Body of pancreas (tissue), 4 donors: ENCODE measurements at regions not wholly inside any gene's neighbourhood (a gene's known extent, or its start where the extent isn't known, plus 50 kb on each side); places are given as distances from the start of the nearest gene placed in this dataset.

Experiments
- CTCF ChIP-seq, 7 experiments: fragments of 450-650 bp in 4 of 7; fragments of 200-600 bp in 3 of 7; sonication (generic) in 3 of 7; IDR thresholded peaks; one replicate each; pipeline ENCODE4 v1.5.1; 2016 to 2019; ENCODE audit warnings: antibody characterized with exemption in 7 of 7
- POLR2A ChIP-seq, 3 donors: fragments of 450-650 bp; IDR thresholded peaks; one replicate each; pipeline ENCODE4 v1.6.1; 2016; ENCODE audit warnings: antibody characterized with exemption in 3 of 3, mild to moderate bottlenecking in 2 of 3

DNA sequence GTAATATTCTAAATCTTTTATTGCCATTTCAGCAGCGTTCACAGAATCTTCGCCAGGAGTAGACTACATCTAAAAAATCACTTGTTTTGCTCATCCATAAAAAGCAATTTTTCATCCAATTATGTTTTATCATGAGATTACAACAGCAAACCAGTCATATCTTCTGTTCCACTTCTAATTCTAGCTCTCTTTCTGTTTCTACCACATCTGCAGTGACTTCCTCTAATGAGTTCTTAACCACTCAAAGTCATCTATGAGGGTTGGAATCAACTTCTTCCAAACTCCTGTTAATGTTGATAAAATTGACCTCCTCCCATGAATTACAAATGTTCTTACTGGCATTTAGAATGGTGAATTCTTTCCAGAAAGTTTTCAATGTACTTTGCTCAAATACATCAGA, 174.4 kb upstream of the BRWD3 start:
- TF ChIP-seq CTCF (IDR thresholded peaks at IDR 0.05) (no peak), POLR2A (IDR thresholded peaks at IDR 0.05) (no peak)
